Effector memory CD4-positive, alpha-beta T cell (primary cell): ENCODE measurements at regions not wholly inside any gene's neighbourhood (a gene's known extent, or its start where the extent isn't known, plus 50 kb on each side); places are given as distances from the start of the nearest gene placed in this dataset.
A peak's percentile ranks its signal among the peaks of the same experiment; 100 is the strongest.
"Not testable (repeated sequence)": the region's sequence is repeated elsewhere in the genome, so short reads cannot be mapped to it uniquely, and the experiment has no call there.

ENCODE experiments used
- DNase-seq, 3 donors: peaks; one replicate each; pipeline ENCODE4 v3.0.0-alpha.2; 2020
- H3K27ac ChIP-seq: 2 replicates; pipeline ENCODE4 v1.7.0; 2013; ENCODE audit warnings: mild to moderate bottlenecking, low read length, moderate library complexity; ENCODE audit not compliant: insufficient read depth, poor library complexity, severe bottlenecking
- H3K27me3 ChIP-seq: replicated peaks from 2 replicates; pipeline ENCODE4 v1.7.0; 2013; ENCODE audit warnings: mild to moderate bottlenecking, low read length; ENCODE audit not compliant: insufficient read depth, control insufficient read depth, poor library complexity, severe bottlenecking
- H3K36me3 ChIP-seq: 2 replicates; pipeline ENCODE4 v1.7.0; 2013; ENCODE audit warnings: mild to moderate bottlenecking, low read length, moderate library complexity; ENCODE audit not compliant: control insufficient read depth, insufficient read depth
- H3K4me1 ChIP-seq: 2 replicates; pipeline ENCODE4 v1.7.0; 2013; ENCODE audit warnings: low read length, mild to moderate bottlenecking; ENCODE audit not compliant: control insufficient read depth, insufficient read depth, poor library complexity, severe bottlenecking
- H3K4me3 ChIP-seq: 2 replicates; pipeline ENCODE4 v1.7.0; 2013; ENCODE audit warnings: low read length, low read depth, mild to moderate bottlenecking; ENCODE audit not compliant: insufficient read depth, poor library complexity, severe bottlenecking
- H3K9me3 ChIP-seq: 2 replicates; pipeline ENCODE4 v1.7.0; 2013; ENCODE audit warnings: mild to moderate bottlenecking, low read length, moderate library complexity; ENCODE audit not compliant: control insufficient read depth

DNA sequence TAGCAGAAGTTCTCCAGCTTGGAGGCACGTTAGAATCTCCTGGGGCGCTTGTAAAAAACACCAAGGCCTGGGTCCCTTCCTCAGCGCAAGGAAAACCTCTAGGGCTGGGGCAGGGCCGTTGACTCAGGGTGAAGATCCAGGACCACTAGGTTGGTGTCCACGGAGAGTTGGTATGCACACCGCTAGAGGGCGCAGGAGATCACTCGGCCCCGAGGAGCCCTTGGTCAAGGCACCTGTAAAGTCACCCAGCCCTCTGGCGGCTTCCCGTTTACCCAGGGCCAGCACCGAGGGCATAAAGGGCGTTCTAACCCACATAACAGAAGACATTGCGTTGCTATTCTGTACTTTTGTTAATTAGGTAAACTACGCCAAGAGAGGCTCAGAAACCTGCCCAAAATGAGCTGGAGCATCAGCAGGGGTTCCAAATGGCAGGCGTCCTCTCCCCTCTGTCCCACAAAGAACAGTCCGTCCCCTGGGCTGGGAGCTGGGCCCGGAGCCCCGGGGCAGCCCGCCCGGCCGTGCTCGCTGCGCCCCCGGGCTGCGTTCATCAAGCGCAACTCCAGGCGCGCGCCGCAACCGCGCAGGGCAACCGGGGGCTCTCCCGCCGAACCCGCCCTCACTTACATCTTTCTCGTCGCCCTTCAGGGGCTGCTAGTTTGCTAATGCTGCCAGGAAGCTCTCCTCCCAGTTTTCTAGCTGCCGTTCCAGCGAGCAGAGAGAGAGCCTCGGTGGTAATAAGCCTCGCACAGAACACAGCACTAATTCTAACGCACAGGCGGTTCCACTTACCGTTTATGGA lies 332.1 kb downstream of the ARRDC4 start:
- Histone ChIP-seq H3K4me1 (no peaks in the 10 kb centered on the region), H3K36me3 (no peaks in the 10 kb centered on the region), H3K27ac (no peak overlapping the region), H3K4me3 (no peak overlapping the region), H3K27me3 (no peaks in the 10 kb centered on the region), H3K9me3 (no peaks in the 10 kb centered on the region)
- DNase-seq = no peak

GRCh38 chr15:98294126-98294525 lies 333.6 kb downstream of the ARRDC4 start:
- Histone ChIP-seq H3K4me1 (no peaks in the 10 kb centered on the region), H3K9me3 (no peaks in the 10 kb centered on the region), H3K27me3 (no peaks in the 10 kb centered on the region), H3K27ac (no peak overlapping the region), H3K36me3 (no peaks in the 10 kb centered on the region), H3K4me3 (no peak overlapping the region)
- DNase-seq = no peak

GRCh38 chr15:98295101-98295759 lies 334.7 kb downstream of the ARRDC4 start:
- H3K36me3 ChIP-seq, H3K9me3 ChIP-seq, DNase-seq, H3K4me1 ChIP-seq, H3K4me3 ChIP-seq, H3K27me3 ChIP-seq, H3K27ac ChIP-seq: not testable (repeated sequence)

GRCh38 chr15:98296653-98297052 lies 336.1 kb downstream of the ARRDC4 start:
- no peaks in the 10 kb centered on the region for H3K27me3 ChIP-seq
- no peaks in the 10 kb centered on the region for H3K9me3 ChIP-seq
- H3K4me1 ChIP-seq = no peaks in the 10 kb centered on the region
- DNase-seq = no peak
- no peak overlapping the region for H3K4me3 ChIP-seq
- H3K27ac ChIP-seq = no peak overlapping the region
- H3K36me3 ChIP-seq = no peaks in the 10 kb centered on the region

DNA sequence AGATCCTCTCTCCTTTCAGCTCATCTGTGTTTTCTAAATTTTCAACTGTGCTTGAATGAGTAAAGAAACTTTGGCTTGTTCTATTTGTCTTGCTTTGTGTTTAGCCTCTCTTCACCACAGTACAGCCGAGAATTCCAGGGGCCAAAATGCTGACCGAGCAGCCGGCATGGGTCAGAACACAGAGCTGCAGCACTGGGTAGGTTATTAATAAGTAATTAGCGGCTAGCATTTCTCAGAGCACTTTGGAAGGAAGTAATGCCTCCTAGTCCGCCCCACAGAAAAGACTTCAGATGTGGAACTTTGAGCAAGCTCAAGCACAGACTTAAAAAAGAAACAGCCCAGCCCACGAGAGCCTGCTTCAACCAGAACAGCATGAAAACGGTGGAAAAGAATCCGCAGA lies 343.9 kb downstream of the ARRDC4 start:
- Histone ChIP-seq H3K9me3 (no peaks in the 10 kb centered on the region), H3K27me3 (no peaks in the 10 kb centered on the region), H3K4me1 (no peaks in the 10 kb centered on the region), H3K36me3 (no peaks in the 10 kb centered on the region), H3K27ac (no peak overlapping the region), H3K4me3 (no peak overlapping the region)
- no peak for DNase-seq

DNA sequence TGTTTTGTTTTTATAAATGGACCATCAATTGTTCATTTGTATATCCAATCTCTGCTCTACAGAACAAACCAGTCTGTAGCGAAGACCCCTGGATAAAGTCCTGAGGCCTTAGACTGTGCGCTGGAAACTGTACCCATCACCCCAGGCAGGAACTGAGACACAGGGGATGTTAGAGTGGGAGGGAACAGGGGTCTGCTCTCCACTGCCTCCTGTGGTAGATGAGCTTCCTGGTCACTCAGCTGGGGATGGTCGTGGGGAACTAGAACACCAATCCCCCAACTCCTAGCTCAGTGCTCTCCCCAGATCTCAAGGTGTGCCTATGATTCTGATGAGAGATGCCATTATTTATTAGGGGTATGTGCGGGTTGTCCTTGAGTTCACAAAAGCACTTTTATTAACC lies 340.2 kb upstream of the IGF1R start:
- Histone ChIP-seq H3K27ac (no peak overlapping the region), H3K27me3 (no peaks in the 10 kb centered on the region), H3K36me3 (no peaks in the 10 kb centered on the region), H3K4me1 (no peaks in the 10 kb centered on the region), H3K4me3 (no peak overlapping the region), H3K9me3 (no peaks in the 10 kb centered on the region)
- DNase-seq = no peak

DNA sequence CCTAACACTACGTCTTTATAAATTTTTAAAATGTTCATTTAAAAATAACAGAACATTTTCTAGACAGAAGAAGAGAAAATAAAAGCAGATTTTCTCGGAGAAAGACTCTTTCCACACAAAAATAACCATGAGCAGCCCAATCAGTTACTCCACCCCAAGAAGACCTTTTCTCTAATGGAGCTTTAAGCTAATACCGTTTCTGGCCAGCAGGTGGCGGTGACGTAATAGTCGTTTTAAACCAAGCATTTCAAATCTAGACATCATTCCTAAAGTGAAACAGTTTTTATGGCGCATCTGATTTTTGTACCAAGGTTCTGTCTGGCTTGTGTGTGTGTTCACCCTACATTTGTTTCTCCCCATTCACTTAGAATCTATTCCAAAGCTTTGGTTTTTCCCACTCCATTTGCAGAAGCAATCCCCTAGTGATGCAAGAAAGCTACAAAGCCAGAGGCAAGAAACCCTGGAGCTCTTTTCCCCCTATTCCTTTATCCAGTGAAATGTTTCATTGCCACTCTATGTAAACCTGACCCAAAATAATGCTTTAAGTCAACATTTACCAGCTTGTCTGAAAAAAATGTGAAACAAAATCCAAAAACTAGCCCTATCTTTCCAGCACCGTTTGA lies 336.7 kb upstream of the IGF1R start:
- H3K27ac ChIP-seq = no peak overlapping the region
- no peaks in the 10 kb centered on the region for H3K4me1 ChIP-seq
- no peaks in the 10 kb centered on the region for H3K36me3 ChIP-seq
- no peaks in the 10 kb centered on the region for H3K27me3 ChIP-seq
- no peaks in the 10 kb centered on the region for H3K9me3 ChIP-seq
- H3K4me3 ChIP-seq = no peak overlapping the region
- DNase-seq = peak in 2 of 3 donors; percentile 2 to 38

GRCh38 chr15:98312913-98313312 lies 335.4 kb upstream of the IGF1R start:
- Histone ChIP-seq H3K27ac (no peak overlapping the region), H3K4me1 (no peaks in the 10 kb centered on the region), H3K9me3 (no peaks in the 10 kb centered on the region), H3K36me3 (no peaks in the 10 kb centered on the region), H3K27me3 (no peaks in the 10 kb centered on the region), H3K4me3 (no peak overlapping the region)
- DNase-seq = no peak

GRCh38 chr15:98315971-98316370 lies 332.4 kb upstream of the IGF1R start:
- H3K27me3 ChIP-seq = no peaks in the 10 kb centered on the region
- no peak overlapping the region for H3K27ac ChIP-seq
- H3K9me3 ChIP-seq = no peaks in the 10 kb centered on the region
- H3K36me3 ChIP-seq = no peaks in the 10 kb centered on the region
- DNase-seq = no peak
- no peak overlapping the region for H3K4me3 ChIP-seq
- no peaks in the 10 kb centered on the region for H3K4me1 ChIP-seq

- H3K27me3 ChIP-seq = no peaks in the 10 kb centered on the region
- H3K36me3 ChIP-seq = no peaks in the 10 kb centered on the region
- H3K27ac ChIP-seq = no peak overlapping the region
- peaks cover 4% of the 10 kb centered on the region for H3K9me3 ChIP-seq
- DNase-seq = no peak
- H3K4me3 ChIP-seq = no peak overlapping the region
- no peaks in the 10 kb centered on the region for H3K4me1 ChIP-seq
Measured at GRCh38 chr15:98321896-98322295, 326.4 kb upstream of the IGF1R start.
